ENCODE measurements at regions not wholly inside any gene's neighbourhood (a gene's known extent, or its start where the extent isn't known, plus 50 kb on each side); places are given as distances from the start of the nearest gene placed in this dataset.

GRCh38 chr1:214136324-214136919 lies 144.5 kb upstream of the SMYD2 start:
- TF ChIP-seq ZFP3 (CRISPR knock-in tag; IDR thresholded peaks at IDR 0.05): no peak
- TF ChIP-seq ISL1 (CRISPR knock-in tag; IDR thresholded peaks at IDR 0.05): no peak
- no peak for TF ChIP-seq ZFP30 (CRISPR knock-in tag; IDR thresholded peaks at IDR 0.05)
- TF ChIP-seq TOX (CRISPR knock-in tag; IDR thresholded peaks at IDR 0.05; ENCODE audit: borderline replicate concordance): no peak
- no peak for TF ChIP-seq ARNTL (CRISPR knock-in tag; IDR thresholded peaks at IDR 0.05; ENCODE audit: borderline replicate concordance, low read depth)

Data from SK-N-SH treated with all-trans-retinoic acid at 6 μM for 48 hours (cell line).